Stimulated activated CD4-positive, alpha-beta T cell treated with anti-CD3 and anti-CD28 coated beads, Interleukin-4, amount 100 ng/mL, for 4 hours (primary cell): ENCODE measurements at regions not wholly inside any gene's neighbourhood (a gene's known extent, or its start where the extent isn't known, plus 50 kb on each side); places are given as distances from the start of the nearest gene placed in this dataset.
"Not testable (repeated sequence)": the region's sequence is repeated elsewhere in the genome, so short reads cannot be mapped to it uniquely, and the experiment has no call there.

Experiments used
- DNase-seq, 2 experiments: peaks; one replicate each; pipeline ENCODE4 v3.0.0-alpha.2; 2020

DNA sequence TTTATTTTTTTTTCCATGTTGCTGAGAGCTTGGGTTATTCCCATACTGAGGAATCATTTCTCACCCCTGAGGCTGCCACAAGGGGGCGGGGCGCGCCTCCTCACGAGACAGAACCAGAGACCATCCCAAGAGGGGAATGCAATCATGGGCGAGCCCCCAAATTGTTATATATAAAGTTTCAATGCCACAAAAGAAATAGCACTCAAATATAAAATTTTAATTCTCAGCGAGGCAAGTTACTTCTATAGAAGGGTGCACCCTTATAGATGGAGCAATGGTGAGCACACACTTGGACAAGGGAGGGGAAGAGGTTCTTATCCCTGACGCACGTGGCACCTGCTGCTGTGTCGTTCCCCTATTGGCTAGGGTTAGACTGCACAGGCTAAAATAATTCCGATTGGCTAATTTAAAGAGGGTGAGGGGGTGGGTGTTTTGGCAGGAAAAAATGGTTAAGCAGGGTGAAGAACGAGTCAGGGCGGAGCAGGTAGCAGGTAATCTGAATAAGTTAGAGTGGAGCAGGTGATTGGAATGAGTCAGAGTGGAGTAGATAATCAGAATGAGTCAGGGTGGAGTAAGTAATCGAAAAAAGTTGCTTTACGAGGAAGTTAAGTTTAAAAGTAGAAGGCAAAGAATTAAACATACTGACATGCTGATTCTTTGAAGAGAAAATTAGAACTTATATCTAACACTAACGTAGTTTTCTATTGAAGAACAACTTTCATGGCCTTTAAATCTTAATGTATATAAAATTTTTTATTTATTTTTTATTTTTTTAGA is 177.5 kb downstream of the MTCL1 start:
- DNase-seq = no peak

DNA sequence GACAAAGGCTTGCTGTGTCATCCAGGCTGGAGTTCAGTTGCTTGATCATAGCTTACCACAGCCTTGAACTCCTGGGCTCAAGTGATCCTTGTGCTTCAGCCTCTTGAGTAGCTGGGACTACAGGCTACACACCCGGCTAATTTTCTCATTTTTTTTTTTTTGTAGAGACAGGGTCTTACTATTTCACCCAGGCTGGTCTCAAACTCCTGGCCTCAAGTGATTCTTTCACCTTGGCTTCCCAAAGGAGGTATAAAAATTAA is 178.0 kb downstream of the MTCL1 start:
- no peak for DNase-seq

DNA sequence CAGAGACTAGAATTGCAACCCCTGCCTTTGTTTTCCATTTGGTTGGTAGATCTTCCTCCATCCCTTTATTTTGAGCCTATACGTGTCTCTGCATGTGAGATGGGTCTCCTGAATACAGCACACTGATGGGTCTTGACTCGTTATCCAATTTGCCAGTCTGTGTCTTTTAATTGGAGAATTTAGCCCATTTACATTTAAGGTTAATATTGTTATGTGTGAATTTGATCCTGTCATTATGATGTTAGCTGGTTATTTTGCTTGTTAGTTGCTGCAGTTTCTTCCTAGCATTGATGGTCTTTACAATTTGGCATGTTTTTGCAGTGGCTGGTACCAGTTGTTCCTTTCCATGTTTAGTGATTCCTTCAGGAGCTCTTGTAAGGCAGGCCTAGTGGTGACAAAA is 182.5 kb downstream of the MTCL1 start:
- DNase-seq = not testable (repeated sequence)

DNA sequence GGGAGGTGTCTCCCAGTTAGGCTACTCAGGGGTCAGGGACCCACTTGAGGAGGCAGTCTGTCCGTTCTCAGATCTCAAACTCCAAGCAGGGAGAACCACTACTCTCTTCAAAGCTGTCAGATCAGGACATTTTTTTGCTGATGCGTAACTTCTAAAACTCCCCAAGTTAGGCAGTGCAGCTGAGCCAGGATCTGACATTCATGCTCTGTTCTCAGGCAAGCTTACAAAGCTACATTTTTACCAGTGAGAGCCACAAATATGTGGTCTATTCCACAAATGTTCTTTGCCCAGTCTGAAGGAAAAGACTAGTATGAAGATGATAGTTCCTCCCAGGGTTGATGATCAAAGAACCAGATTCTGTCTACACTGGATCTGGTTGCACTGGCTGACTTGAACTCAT is 184.1 kb downstream of the MTCL1 start:
- no peak for DNase-seq

DNA sequence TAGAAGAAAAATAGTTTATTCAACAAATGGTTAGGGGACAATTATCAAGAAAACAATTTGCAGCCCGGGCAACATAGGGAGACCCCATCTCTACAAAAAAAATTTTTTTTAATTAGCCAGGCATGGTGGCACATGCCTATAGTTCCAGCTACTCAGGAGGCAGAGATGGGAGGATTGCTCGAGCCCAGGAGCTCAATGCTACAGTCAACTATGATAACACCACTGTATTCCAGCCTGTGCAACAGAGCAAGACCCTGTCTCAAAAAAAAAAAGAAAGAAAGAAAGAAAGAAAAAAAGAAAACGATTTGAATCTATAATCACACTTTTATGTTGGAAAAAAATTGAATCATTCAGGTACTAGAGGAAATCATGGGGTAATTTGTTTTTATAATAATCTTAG is 185.1 kb downstream of the MTCL1 start:
- DNase-seq = not testable (repeated sequence)

DNA sequence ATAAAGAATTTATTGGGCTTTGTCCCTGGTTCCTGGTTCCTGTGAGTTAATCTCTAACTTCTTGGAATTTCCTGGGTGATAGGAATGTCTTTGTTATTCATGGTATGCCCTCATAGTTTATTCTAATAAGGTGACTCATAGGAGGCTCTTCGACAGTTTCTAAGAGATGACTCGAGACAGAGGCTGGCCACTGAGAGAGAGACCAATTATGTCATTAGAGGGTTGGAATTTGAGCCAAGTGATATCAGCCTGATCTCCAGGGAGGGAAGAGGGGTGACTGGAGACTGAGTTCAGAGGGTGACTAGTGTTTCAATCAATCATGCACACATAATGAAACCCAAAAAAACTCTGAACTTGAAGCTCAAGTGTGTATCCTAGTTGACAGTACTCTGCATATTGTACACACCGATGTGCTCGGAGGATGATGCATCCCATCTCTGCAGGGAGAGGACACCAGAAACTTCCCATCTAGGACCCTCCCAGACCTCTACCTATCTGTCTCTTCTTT is 185.7 kb downstream of the MTCL1 start:
- DNase-seq = no peak

DNA sequence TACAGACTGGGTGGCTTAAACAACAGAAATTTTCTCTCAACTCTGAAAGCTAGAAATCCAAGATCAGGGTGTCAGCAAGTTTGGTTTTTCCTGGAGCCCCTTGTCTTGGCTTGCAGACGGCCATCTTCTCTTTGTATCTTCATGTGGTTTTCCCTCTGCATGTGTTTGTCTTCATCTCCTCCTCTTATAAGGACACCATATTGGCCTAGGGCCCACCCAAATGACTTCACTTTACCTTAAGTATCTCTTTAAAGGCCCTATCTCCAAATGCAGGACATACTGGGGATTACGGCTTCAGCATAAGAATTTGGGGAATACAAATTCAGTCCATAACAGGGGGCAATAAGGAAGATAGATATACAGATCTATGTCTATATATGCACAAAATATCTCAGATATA is 187.9 kb downstream of the MTCL1 start:
- no peak for DNase-seq

DNA sequence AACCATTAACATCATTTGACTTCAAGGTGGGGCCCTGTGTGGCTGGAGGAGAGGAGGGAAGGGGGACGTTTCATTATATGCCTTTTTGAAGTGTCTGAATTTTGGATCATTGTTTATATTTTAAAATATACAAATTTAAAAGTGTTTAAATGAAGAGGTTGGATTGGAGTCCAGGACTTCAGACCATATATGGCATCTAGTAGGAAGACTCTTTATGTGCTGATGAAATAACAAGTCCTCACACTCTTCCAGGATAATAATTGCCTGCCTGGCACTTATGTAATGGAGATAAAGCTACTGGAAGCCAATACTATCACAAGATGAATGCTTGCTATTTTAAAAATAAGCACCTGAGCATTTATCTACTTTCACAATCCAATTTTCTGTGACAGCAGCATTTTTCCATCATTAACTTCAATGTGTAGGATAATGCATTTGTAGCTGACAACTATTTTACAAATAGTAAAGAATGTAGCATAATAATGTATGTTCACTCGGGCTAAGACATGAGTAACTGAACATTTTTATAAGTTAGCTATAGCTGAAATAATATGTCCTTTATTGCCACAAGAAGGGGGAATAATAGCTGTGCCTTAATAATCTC is 188.4 kb downstream of the MTCL1 start:
- DNase-seq = no peak

DNA sequence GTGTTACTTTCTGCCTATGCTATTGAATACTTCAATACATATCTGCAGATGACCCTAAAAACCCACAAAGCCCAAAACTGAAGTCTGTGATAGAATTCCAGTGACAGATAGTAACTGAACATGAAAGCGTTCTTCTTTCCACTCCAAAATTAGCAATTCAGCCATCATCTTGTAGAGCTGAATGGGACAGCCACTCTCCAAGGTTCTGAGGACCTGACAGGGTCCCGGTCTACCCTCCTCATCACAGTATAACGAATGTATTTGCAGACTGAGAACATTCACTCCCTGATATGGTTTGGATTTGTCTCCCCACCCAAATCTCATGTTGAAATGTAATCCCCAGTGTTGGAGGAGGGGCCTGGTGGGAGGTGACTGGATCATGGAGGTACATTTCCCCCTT is 189.5 kb downstream of the MTCL1 start:
- DNase-seq = no peak

DNA sequence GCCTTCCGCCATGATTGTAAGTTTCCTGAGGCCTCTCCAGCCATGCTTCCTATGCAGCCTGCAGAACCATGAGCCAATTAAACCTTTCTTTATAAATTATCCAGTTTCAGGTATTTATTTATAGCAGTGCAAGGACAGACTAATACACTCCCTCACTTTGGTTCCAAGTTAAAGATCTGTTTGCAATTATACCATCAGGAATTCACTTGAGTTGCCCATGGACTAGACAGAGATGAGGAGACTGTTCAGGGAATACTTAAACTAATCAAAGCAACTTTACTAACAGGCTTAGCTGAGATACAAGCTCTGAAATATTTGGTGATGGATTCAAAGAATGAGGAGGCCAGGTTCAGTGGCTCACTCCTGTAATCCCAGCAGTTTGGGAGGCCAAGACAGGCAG is 190.0 kb downstream of the MTCL1 start:
- DNase-seq = no peak

DNA sequence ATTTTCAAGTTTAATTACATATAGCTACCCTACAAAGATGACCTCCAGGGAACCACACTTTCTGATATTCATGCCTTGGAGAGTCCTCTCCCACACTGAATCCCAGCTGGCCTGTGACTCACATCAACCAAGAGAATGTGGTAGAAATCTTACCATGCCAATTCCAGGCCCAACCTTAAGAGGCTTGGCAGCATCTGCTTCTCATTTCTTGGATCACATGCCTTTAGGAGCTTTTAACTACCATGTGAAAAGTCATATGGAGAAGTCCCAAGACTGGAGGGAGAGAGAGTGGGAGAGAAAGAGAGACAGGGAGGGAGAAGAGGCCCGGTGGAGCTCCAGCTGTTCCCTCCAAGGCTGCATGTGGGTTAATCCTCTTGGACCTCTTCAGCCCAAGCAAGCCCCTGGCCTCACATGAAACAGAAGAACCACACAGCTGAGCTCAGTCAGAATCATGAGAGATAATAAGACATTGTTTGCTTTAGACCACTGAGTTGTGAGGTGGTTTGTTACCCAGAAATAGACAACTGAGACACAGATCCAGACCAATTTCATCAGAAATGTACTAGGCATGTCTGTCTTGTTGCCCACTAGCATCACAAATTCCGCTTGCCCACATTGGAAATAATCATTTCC is 190.7 kb downstream of the MTCL1 start:
- no peak for DNase-seq

DNA sequence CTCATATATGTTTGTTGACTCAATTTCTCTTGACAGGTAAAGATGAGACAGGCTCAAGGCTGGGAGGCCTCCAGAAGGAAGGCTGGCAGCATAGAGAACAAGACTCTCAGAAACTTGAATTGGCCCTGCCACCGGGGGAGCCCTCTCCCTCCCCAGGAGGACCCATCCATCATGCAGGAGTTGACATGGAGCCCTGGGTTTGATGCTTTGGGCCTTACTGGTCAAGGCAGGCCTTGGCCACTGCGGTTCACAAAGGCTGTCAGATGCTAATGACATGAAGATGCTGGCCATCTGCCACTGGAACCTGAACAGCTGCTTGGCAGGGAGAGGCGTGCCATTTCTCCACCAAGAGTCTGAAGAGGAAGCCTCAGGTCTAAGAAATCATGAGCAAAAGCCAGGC is 193.6 kb downstream of the MTCL1 start:
- DNase-seq = no peak

DNA sequence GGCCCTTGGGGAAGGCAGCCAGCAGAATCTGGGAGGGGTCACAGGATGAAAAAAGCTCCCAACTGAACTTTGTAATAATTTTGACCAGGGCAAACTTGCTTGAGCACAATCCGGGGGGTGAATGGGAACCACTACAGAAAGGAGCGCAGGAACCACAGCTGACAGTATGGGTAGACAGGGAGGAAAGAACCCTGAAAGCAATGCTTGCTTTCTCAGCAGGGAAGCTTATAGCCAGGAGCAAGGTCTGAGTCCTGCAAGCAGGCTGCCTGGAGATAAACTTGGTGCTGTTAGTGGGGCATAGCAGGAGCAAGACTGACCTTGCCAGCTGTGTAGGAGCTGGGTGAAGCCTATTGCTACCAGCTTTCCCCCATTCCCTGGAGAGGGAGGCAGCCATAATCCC is 195.2 kb downstream of the MTCL1 start:
- DNase-seq = no peak

DNA sequence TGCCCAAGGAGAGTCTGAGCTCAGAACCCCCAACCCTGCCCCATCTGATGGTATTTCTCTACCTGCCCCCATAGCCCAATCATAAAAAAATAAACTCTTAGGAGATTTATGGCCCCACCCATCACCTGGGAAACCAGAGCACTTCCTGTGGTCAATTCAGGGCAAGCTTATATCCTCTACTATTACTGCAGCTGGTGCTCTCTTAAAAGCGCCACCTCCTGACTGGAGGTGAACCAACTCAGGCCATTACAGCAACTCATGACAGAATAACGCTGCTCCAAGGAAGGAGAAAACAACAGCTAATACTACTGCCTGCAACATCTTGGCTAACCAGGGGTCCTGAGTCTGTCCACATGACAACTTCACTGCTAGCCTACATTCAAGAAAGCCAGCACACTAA is 195.7 kb downstream of the MTCL1 start:
- DNase-seq = no peak

DNA sequence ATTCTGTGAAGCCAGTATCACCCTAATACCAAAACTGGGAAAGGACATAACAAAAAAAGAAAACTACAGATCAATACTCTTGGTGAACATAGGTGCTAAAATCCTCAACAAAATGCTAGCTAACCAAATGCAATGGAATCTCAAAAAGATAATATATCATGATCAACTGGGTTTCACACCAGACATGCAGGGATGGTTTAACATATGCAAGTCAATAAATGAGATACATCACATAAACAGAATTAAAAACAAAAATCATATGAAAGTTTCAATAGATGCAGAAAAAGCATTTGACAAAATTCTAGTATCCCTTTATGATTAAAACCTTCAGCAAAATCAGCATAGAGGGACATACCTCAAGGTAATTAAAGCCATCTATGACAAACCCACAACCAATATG is 198.2 kb upstream of the NDUFV2 start:
- DNase-seq = no peak

DNA sequence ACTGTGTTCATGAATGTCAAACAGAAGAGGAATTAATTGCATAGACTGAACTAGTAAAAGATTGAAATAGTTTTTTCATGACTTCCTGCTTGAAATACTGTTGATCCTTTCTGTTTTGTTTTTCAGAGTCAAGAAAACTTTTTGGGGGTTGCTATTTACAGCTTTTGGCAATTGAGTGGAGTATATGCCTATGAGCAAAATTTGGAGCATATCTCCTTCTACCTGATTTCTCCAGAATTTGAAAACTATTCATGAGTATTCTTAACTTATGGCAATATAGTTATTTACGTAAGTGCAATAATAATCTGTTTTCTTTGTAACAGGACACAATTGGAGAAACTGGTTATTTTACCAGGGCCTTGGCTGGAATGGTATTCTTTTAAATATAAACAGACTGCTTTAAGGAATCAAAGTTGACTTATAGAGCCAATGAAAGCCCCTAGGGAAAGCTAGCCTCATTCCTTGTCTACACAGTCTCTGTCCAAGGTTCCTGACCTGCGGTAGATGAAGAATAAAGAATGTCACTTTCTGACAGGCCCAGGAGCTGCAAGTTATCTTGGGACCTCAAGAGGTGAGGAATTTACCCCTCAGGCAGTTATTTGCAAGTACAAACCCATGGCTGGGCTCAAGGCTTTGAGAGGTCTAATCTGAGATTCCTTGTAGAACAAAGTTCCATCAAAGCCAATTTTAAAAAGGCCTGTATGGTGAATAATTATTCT is 193.5 kb upstream of the NDUFV2 start:
- no peak for DNase-seq

DNA sequence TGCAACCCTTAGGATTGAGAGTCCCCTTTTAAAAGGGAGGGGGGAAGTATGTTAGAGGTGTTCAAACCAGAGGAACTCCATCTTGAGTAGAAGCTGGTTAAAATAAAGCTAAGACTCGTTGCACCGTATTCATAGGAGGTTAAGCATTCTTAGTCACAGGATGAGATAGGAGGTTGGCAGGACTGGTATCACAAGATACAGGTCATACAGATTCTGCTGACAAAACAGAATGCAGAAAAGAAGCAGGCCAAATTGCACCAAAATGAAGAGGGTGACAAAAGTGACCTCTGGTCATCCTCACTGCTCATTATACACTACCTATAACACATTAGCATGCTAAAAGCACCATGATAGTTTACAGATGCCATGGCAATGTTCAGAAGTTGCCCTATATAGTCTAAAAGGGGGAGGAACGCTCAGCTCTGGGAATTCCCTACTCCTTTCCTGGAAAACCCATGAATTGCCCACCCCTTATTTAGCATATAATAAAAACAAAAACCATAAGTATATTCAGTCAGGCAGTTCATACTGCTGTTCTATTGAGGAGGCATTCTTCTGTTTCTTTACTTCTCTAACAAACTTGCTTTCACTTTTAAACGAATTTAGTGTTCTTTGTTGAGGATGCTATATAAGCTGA is 192.2 kb upstream of the NDUFV2 start:
- DNase-seq = no peak

DNA sequence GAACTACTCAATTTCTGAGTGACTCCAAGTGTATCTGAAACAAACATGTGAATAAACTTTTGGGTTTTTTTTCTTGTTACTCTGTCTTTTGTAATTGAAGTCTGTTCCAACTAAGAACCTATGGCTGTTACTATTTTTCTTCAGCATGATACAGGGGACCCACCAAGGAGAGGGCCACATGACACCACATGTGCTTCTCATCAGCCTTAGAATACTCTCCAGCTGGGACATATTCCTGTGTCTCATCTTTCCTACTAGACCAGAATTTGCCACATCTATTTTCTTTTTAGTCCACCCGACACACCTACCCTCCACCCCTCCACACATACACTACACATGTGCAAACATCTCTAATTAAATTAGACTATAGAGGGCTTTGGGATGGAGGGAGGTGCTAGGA is 191.7 kb upstream of the NDUFV2 start:
- no peak for DNase-seq

DNA sequence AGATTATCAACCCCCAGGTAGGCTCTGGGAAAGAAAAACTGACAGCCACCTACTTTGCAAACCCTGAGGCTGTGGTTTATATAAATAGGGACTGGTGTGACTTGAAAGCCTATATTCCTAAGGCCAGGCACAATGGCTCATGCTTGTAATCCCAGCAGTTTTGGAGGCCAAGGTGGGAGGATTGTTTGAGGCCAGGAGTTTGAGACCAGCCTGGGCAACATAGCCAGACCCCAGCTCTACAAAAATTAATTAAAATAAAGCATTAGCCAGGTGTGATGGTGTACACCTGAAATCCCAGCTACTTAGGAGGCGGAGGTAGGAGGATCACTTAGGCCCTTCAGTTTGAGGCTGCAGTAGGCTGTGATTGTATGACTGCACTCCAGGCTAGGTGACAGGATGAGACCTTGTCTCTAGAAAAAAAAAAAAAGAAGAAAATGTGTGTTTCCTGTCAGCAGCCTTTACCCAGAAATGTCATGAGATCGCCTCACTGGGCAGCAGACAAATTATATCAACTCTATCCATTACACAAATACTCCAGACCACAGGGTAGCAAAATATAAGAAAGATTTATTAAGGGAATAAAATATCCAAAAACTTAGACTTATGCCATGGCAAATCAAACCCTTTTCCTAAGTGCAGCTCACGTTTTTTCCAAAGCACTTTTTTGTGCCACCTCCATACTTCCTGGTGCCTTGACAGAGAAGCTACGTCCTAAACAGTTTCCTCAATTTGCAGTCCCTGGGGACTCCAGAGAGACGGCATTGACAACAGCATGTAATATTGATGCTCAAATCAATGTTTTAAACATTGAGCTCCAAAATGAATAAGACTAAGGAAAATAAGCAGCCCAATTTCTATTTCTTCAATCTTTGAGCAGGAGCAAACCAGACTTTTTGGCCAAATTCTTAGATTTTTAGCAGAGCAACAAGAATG is 190.8 kb upstream of the NDUFV2 start:
- no peak for DNase-seq

DNA sequence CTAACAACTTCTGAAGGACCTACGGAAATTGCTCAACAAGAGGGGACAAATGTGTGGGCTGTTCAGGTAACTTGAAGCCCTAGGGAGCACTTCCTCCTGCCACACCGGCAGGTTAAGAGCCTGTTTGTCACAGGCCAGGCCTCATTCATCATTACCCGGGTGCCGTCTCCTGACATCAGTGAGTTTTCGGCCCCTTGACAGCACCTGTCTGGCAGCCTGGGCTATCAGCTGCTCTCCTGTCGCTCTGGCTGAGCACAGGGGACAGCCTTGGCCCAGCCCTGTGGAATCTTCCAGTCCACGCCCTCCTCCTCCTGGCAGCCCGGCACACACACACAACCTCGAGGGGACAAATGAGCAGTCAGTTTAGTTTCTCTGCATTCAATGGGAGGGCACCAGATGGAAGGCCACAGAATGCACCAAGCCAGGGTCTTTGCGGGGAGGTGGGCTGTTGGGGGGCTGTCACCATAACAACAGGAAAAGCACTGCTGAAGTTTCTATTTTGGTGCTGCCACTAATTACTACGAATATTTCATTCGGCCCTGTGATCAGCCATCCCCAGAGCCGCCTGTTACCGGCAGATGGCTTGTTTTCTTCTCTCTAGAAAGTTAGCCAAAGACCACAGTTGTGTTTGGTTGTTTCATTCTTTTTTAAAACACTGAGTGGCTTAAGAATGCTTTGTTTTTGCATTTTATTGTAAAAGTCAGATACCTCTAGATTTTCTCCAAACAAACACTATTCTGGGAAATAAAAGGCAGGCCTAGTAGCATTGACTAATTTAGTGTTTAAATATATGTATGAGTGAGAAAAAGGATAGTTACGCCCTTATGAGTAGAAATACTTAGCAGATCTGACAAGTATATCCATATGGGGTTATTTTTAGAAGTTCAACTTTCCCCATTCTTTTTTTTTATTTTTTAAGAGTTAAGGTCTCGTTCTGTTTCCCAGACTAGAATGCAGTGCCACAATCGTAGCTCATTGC is 189.9 kb upstream of the NDUFV2 start:
- no peak for DNase-seq
